NCI-H524 treated with DMSO at 0.1 percent for 48 hours (cell line): ENCODE measurements at regions not wholly inside any gene's neighbourhood (a gene's known extent, or its start where the extent isn't known, plus 50 kb on each side); places are given as distances from the start of the nearest gene placed in this dataset.

Source experiments
- DNase-seq: peaks from one replicate; lab custom pipeline; 2025; lab: John Stamatoyannopoulos, UW

GRCh38 chr16:62088731-62089410 lies 52.6 kb upstream of the CDH8 start:
- no peak for DNase-seq
